Activated CD4-positive, alpha-beta T cell treated with anti-CD3 and anti-CD28 coated beads, Interleukin-2, amount 10 ng/mL, durations not matched to agents 24 days and 14 days (primary cell): ENCODE measurements at regions not wholly inside any gene's neighbourhood (a gene's known extent, or its start where the extent isn't known, plus 50 kb on each side); places are given as distances from the start of the nearest gene placed in this dataset.

Experiments
- DNase-seq: peaks from one replicate; pipeline ENCODE4 v3.0.0; 2022
- H3K27ac Mint-ChIP-seq: one replicate; pipeline ENCODE4 v1.8.0; 2022; ENCODE audit warnings: mild to moderate bottlenecking, mixed read lengths
- H3K27me3 Mint-ChIP-seq: one replicate; pipeline ENCODE4 v1.8.0; 2022; ENCODE audit warnings: mixed read lengths
- H3K36me3 Mint-ChIP-seq: one replicate; pipeline ENCODE4 v1.8.0; 2022; ENCODE audit warnings: low read depth, mild to moderate bottlenecking, mixed read lengths
- H3K4me1 Mint-ChIP-seq: one replicate; pipeline ENCODE4 v1.8.0; 2021; ENCODE audit warnings: mixed read lengths
- H3K4me3 Mint-ChIP-seq: one replicate; pipeline ENCODE4 v1.8.0; 2022; ENCODE audit warnings: mild to moderate bottlenecking, moderate library complexity, mixed read lengths
- H3K9me3 Mint-ChIP-seq: one replicate; pipeline ENCODE4 v1.8.0; 2021; ENCODE audit warnings: mixed read lengths
- intact Hi-C: fragments of 100-400 bp; cut with micrococcal nuclease; formaldehyde crosslinking; loops from one replicate; pipeline ENCODE4 v1.15.1; 2023

DNA sequence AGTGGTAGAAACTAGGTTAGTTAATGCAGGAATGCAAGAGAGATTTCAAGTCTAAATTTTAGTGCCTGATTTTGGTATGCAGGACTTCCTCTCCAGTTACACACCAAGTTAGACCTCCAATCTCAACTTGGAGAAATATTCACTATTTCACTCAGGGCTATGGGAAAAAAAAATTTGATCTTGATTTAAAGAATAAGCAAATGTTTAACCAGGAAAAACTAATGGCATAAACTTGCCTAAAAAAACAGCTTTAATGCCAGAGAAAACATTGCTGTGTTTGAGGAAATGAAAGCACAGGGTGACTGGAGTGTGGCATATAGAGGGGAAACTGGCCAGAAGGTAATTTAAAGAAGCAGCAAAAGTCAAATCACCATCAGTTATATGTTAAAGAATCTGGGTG is 575.4 kb upstream of the LRRC4C start:
- no peaks in the 10 kb centered on the region for H3K36me3 Mint-ChIP-seq
- H3K27me3 Mint-ChIP-seq: no peaks in the 10 kb centered on the region
- peaks cover 6% of the 10 kb centered on the region for H3K9me3 Mint-ChIP-seq
- DNase-seq: no peak
- no peaks in the 10 kb centered on the region for H3K4me1 Mint-ChIP-seq
- no peak overlapping the region for H3K4me3 Mint-ChIP-seq
- no peak overlapping the region for H3K27ac Mint-ChIP-seq
- intact Hi-C loops: no loop called here

DNA sequence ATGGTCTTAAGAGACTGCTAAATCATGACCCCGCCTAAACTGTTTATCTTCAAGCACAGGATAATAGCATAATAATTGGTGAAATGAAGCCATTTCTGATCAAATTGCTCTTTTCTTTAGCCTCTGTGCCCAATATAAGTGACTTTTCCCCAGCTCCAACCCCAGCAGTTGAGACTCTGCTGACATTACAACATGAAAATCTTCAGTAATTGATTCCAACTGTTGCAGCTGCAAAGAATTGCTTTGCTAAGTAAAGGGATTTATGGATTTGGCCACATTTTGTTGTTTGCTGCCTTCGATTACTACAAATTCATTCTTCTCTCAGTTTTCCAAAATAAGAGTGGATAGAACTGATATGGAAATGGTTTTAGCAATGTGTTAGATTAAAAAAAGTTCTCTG is 576.7 kb upstream of the LRRC4C start:
- Mint-ChIP-seq H3K27me3 (no peaks in the 10 kb centered on the region), H3K4me3 (no peak overlapping the region), H3K4me1 (no peaks in the 10 kb centered on the region), H3K9me3 (peaks cover 6% of the 10 kb centered on the region), H3K36me3 (no peaks in the 10 kb centered on the region), H3K27ac (no peak overlapping the region)
- no peak for DNase-seq
- intact Hi-C loops: no loop called here

DNA sequence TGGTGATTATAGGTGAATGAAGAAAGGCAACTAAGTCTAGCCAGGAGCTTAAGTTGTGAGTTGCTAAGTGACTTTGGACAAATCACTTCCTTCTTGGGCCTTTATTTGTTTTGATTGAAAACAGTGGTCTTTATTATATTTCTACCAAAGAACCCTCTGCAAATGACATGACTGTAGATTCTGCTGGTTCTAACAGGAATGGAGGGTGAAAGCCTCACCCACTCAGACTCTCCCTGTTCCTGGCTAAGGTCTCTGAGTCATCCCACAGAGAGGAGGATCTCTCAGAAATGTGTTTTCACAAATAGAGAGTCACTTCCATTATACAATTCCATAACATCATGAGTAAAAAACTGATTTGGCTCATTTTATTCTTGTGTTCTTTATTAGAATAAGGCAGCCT is 583.9 kb upstream of the LRRC4C start:
- no peak for DNase-seq
- H3K4me1 Mint-ChIP-seq: no peaks in the 10 kb centered on the region

DNA sequence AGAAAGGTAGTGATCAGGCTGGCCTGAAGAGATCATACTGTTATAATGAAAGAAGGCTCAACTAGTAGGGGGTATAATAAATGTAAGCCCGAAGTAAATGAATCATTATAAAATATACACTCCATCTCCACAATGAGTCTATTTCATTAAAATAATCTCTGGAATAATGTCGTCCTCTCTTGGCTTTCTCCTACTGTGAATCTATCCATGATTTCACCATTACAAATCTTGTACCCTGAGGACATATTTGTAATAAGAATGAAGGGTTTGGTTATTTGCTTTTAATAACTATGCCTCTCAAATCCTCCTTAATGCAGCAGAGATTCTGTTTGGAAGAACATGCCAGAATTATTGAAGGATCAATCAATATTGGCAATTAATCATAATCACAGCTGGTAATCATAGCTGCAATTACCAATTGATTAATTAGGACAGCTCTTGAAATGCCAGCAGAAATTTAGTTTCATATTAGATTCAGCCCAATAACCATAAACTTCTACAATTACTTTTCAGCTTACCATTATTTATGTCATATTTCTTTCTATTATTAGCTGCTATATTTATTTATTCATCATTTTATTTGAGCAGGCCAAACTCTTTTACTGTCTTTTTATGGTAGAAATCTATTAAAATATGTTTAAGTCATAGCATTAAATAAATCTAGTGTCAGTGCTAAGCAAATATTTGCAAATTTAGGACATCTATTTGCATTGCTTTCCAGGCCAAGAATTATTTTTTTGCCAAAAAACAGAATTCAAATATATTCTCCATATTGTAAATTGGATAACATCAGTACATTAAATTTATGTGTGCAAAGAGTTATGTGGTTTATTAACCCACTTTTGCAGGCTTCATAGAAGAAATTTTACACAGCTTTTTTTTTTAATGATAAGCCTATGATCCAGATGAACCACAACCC is 588.4 kb upstream of the LRRC4C start:
- Mint-ChIP-seq H3K27ac (no peak overlapping the region), H3K4me1 (no peaks in the 10 kb centered on the region), H3K4me3 (no peak overlapping the region), H3K36me3 (no peaks in the 10 kb centered on the region), H3K27me3 (no peaks in the 10 kb centered on the region), H3K9me3 (peaks cover 19% of the 10 kb centered on the region)
- intact Hi-C loops: no loop called here
- DNase-seq: no peak

More for the DNA sequence above, 583.9 kb upstream of the LRRC4C start:
- H3K27me3 Mint-ChIP-seq: no peaks in the 10 kb centered on the region
- peaks cover 14% of the 10 kb centered on the region for H3K9me3 Mint-ChIP-seq
- H3K36me3 Mint-ChIP-seq: no peaks in the 10 kb centered on the region
- no peak overlapping the region for H3K4me3 Mint-ChIP-seq
- intact Hi-C loops: no loop called here
- H3K27ac Mint-ChIP-seq: no peak overlapping the region

DNA sequence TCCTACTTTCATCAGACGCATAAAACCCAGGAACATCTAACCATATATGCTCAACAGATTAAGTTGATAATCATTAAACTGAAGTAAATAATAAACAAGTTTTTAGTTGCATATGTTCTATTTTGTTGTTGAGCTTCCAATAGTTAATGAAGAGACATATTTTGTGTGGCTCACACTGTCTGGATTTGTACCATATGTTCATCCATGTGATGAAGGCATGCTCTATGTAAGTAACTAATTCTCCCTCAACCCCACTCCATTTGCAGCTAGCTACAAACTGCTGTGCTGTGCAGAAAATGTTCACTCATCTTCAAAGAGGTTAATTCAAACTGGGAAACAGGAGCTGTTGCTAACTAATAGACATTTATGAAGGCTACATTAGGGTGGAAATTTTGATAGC is 589.7 kb upstream of the LRRC4C start:
- Mint-ChIP-seq H3K4me3 (no peak overlapping the region), H3K27ac (no peak overlapping the region), H3K27me3 (no peaks in the 10 kb centered on the region), H3K4me1 (no peaks in the 10 kb centered on the region), H3K36me3 (no peaks in the 10 kb centered on the region), H3K9me3 (peaks cover 20% of the 10 kb centered on the region)
- no peak for DNase-seq
- intact Hi-C loops: no loop called here

DNA sequence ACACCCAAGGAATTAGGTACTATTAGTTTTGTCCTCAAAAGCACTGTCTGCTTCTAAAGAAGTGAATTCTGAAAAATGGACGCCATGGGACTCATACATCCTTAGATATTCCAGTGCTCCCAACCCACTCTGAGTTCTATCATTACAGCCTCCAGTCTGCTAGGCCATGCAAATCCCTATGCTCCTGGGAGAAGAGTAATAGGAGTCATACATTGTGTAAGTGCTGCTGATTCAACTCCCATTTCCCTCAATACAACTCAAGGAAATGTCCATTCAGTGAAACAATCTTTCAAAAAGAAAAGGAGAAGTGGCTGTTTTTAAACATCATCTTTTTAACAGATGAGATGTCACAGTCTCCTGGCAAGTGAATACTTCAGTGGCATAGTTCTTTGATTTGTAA is 590.2 kb upstream of the LRRC4C start:
- DNase-seq: no peak
- H3K4me1 Mint-ChIP-seq: no peaks in the 10 kb centered on the region
- no peaks in the 10 kb centered on the region for H3K27me3 Mint-ChIP-seq
- no peak overlapping the region for H3K4me3 Mint-ChIP-seq
- no peak overlapping the region for H3K27ac Mint-ChIP-seq
- intact Hi-C loops: no loop called here
- H3K36me3 Mint-ChIP-seq: no peaks in the 10 kb centered on the region
- peaks cover 16% of the 10 kb centered on the region for H3K9me3 Mint-ChIP-seq

DNA sequence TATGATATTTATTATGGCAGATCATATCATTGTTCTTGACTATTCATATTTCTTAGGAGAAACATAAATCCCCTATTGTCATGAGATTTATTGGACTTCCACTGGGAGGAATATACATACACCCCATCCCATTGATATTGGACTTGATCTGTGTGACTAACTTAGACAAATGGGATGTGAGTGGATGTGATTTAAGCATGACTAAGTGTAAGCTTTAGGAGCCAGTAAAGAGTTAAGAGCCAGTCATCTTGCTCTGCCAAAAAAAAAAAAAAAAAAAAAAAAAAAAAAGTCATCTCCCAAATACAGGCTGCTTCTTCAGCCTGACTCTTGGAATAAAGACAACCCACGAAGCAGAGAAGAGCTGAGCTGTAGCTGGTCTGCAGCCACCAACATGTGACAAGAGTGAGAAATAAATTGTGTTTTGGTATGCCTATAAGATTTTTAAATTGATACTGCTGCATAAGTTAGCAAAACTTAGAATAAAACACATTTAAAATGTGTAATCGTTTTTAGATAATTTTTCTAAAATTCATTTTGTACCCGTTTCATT is 595.0 kb upstream of the LRRC4C start:
- no peaks in the 10 kb centered on the region for H3K36me3 Mint-ChIP-seq
- no peak overlapping the region for H3K4me3 Mint-ChIP-seq
- H3K9me3 Mint-ChIP-seq: peaks cover 16% of the 10 kb centered on the region
- H3K27me3 Mint-ChIP-seq: no peaks in the 10 kb centered on the region
- intact Hi-C loops: no loop called here
- no peaks in the 10 kb centered on the region for H3K4me1 Mint-ChIP-seq
- no peak overlapping the region for H3K27ac Mint-ChIP-seq
- DNase-seq: no peak

DNA sequence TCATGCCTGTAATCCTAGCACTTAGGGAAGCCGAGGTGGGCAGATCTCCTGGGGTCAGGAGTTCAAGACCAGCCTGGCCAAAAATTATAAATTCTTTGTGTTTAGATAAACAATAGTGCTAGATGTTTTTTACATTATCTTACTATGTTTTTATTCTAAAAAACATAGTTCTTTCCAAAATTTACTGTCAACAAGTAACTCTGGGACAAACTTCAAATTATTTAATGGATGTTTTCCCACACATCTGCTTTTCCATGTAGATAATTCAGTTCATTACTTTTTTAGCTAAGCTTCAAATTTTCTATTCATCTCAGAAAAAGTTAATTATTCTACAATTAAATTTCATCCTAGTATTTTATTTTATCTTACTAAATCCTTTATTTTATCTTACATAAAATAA is 596.2 kb upstream of the LRRC4C start:
- Mint-ChIP-seq H3K27ac (no peak overlapping the region), H3K27me3 (no peaks in the 10 kb centered on the region), H3K9me3 (peaks cover 16% of the 10 kb centered on the region), H3K36me3 (no peaks in the 10 kb centered on the region), H3K4me1 (no peaks in the 10 kb centered on the region), H3K4me3 (no peak overlapping the region)
- no peak for DNase-seq
- intact Hi-C loops: no loop called here

DNA sequence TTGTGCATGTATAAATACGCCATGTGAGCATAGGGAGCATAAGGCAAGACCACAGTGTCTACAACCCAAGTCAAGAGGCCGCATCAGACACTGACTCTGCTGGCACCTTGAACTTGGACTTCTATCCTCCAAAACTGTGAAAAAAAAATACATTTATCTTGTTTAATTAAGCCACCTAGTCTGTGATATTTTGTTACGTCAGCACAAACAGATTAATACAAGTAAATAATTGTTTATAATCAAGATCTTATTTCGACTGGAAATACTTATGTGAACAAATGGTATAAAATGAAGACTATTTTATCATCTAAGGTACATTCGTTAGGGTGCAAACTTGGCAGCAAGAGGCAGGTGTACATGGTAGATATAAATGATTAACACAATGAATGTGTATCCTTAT is 599.3 kb upstream of the LRRC4C start:
- Mint-ChIP-seq H3K27me3 (no peaks in the 10 kb centered on the region), H3K9me3 (peaks cover 7% of the 10 kb centered on the region), H3K27ac (no peak overlapping the region), H3K4me1 (no peaks in the 10 kb centered on the region), H3K4me3 (no peak overlapping the region), H3K36me3 (no peaks in the 10 kb centered on the region)
- DNase-seq: no peak
- intact Hi-C loops: no loop called here

DNA sequence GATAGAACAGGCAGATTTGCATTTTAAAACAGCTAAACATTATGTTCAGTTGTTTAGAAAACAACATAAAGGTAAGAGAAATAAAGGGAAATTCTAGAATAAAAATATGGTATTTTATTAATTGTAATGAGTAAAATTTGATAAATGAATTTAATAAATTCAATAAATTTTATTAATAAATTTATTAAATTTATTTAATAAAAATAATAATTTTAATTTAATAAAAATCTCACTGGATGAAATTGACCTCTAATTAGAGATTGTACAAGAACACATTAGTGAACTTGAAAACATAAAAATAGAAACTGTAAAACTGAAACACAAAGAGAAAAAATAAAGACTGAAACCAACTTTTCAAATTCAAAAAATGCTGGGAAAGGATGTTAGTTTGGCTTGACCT is 605.7 kb upstream of the LRRC4C start:
- intact Hi-C loops: no loop called here
- Mint-ChIP-seq H3K27ac (no peak overlapping the region), H3K4me1 (no peaks in the 10 kb centered on the region), H3K36me3 (no peaks in the 10 kb centered on the region), H3K9me3 (peaks cover 14% of the 10 kb centered on the region), H3K27me3 (no peaks in the 10 kb centered on the region), H3K4me3 (no peak overlapping the region)
- DNase-seq: no peak

DNA sequence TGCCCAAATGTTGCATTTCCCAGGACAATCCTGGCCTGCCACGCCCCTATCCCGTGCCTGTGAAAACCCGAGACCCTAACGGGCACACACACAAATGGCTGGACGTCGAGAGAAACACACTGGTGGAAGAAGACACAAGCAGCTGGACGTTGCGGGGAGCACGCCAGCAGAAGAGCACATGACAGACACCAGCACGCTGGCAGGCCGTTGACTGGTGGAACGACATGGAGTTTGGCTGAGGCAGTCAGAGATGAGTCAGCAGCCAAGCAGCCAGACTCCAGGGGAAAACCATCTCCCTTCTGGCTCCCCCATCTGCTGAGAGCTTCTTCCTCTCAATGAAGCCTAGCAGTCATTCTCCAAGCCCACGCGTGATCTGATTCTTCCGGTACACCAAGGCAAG is 606.7 kb upstream of the LRRC4C start:
- no peaks in the 10 kb centered on the region for H3K36me3 Mint-ChIP-seq
- intact Hi-C loops: no loop called here
- H3K4me1 Mint-ChIP-seq: no peaks in the 10 kb centered on the region
- no peaks in the 10 kb centered on the region for H3K27me3 Mint-ChIP-seq
- DNase-seq: no peak
- H3K9me3 Mint-ChIP-seq: peaks cover 14% of the 10 kb centered on the region
- no peak overlapping the region for H3K4me3 Mint-ChIP-seq
- H3K27ac Mint-ChIP-seq: no peak overlapping the region

DNA sequence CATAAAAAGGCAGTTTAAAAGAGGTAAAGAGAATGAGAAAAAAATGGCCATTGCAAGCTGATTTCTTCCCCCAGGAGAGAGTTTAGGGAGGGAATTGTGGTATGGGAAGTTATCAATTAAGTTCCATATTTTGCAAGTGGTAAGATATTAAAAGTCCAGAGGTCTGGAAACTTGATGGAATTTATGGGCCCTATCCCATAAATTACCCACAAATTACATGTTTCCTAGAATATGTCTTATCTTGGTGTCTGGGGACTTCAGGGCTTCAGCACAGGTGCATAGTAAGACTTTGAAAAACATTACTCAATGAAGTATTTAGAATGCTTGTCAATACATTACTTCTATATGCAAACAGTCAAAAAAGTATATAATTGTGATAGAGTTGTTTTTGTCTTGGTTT is 614.9 kb upstream of the LRRC4C start:
- Mint-ChIP-seq H3K27me3 (no peaks in the 10 kb centered on the region), H3K4me3 (no peak overlapping the region), H3K9me3 (no peaks in the 10 kb centered on the region), H3K4me1 (no peaks in the 10 kb centered on the region), H3K36me3 (no peaks in the 10 kb centered on the region), H3K27ac (no peak overlapping the region)
- intact Hi-C loops: no loop called here
- DNase-seq: no peak

DNA sequence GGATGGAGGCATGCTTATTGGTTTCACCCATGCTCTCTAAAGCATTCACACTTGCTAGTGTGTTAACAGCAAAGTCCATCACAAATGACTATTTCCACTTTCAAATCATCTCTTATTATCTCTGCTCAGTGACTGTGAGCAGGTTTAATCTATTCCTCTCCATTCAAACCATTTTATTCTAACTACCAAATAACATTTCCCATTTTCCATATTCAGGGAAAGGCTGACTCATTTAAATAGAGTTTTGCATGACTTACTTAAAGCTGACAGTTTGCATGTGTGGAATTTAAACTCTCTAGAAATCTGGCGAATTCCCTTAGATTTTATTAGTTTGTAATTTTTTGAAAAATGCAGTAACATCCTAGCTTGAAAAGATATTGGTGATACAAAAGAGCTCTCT is 615.7 kb upstream of the LRRC4C start:
- DNase-seq: no peak
- intact Hi-C loops: no loop called here
- H3K27ac Mint-ChIP-seq: no peak overlapping the region
- H3K4me1 Mint-ChIP-seq: no peaks in the 10 kb centered on the region
- H3K9me3 Mint-ChIP-seq: no peaks in the 10 kb centered on the region
- H3K27me3 Mint-ChIP-seq: no peaks in the 10 kb centered on the region
- H3K4me3 Mint-ChIP-seq: no peak overlapping the region
- no peaks in the 10 kb centered on the region for H3K36me3 Mint-ChIP-seq

DNA sequence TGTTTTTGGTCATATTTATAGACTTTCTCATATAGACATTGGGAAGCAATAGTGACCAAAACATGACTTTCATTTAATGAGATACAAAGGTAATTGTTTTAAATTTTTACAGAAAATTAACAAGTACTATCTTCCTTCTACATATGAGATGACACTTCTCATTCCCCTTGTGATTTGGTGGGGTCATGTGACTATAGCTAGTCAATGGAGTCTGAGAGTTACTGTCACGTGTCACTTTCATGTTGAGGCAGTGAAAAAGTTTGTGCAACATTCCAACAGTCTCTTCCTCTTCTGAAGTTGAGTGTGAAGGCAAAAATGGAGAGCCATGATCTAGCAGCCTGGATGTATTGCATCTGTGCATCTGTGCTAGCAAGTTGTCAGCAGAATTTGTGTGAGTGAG is 618.3 kb upstream of the LRRC4C start:
- Mint-ChIP-seq H3K4me3 (no peak overlapping the region), H3K27me3 (no peaks in the 10 kb centered on the region), H3K27ac (no peak overlapping the region), H3K36me3 (no peaks in the 10 kb centered on the region), H3K9me3 (no peaks in the 10 kb centered on the region), H3K4me1 (no peaks in the 10 kb centered on the region)
- intact Hi-C loops: no loop called here
- no peak for DNase-seq

DNA sequence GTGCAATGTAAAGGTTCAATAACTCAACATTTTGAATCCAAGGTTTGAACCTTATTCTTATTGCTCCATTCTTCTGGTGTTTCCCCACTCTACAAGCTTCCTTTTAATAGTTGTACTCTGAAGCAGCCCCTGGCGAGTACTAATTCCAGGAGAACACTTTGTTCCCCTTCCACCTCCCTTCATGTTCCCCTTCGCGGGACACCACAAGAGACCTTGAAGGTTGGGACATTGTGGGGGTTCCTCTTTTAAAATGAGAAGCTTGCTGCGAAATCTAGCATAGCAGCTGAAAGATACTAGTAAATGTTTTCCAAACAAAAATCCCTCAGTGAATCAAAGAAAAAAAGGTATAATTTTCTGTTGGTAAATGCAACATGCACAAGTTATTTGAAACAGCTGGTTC is 626.3 kb upstream of the LRRC4C start:
- intact Hi-C loops: no loop called here

More for the DNA sequence above, 626.3 kb upstream of the LRRC4C start:
- Mint-ChIP-seq H3K4me3 (no peak overlapping the region), H3K27ac (no peak overlapping the region), H3K4me1 (no peaks in the 10 kb centered on the region), H3K9me3 (no peaks in the 10 kb centered on the region), H3K27me3 (no peaks in the 10 kb centered on the region), H3K36me3 (no peaks in the 10 kb centered on the region)
- DNase-seq: no peak
